Neutrophil (primary cell): ENCODE measurements at regions not wholly inside any gene's neighbourhood (a gene's known extent, or its start where the extent isn't known, plus 50 kb on each side); places are given as distances from the start of the nearest gene placed in this dataset.

Experiments used
- H3K27ac ChIP-seq: fragments of 200-600 bp; sonication (generic); 2 replicates; pipeline ENCODE4 v1.5.1; 2016; ENCODE audit warnings: mild to moderate bottlenecking, moderate library complexity
- H3K27me3 ChIP-seq: fragments of 200-600 bp; sonication (generic); 2 replicates; pipeline ENCODE4 v1.6.0; 2016; ENCODE audit warnings: mild to moderate bottlenecking
- H3K36me3 ChIP-seq: fragments of 200-600 bp; sonication (generic); 2 replicates; pipeline ENCODE4 v1.5.1; 2017
- H3K4me1 ChIP-seq, 2 experiments: fragments of 200-600 bp in 1 of 2; sonication (generic) in 1 of 2; 1 replicate in 1 of 2; 2 replicates in 1 of 2; pipeline versions ENCODE4 v1.5.1 to v1.6.1; 2013 to 2016; ENCODE audit warnings: low read depth in 1 of 2, low read length in 1 of 2, mild to moderate bottlenecking in 1 of 2, moderate library complexity in 1 of 2; ENCODE audit not compliant: control insufficient read depth in 1 of 2, insufficient read depth in 1 of 2
- H3K4me3 ChIP-seq, 2 experiments: fragments of 200-600 bp in 1 of 2; sonication (generic) in 1 of 2; 1 replicate in 1 of 2; 2 replicates in 1 of 2; pipeline ENCODE4 v1.5.1; 2013 to 2016; ENCODE audit warnings: low read depth in 1 of 2, low read length in 1 of 2, mild to moderate bottlenecking in 1 of 2, moderate library complexity in 1 of 2
- H3K9me3 ChIP-seq: fragments of 200-600 bp; sonication (generic); 2 replicates; pipeline ENCODE4 v1.5.1; 2016
- CTCF ChIP-seq: fragments of 200-600 bp; sonication (generic); IDR thresholded peaks from 2 replicates; pipeline ENCODE4 v1.5.1; 2016; ENCODE audit warnings: antibody characterized with exemption

DNA sequence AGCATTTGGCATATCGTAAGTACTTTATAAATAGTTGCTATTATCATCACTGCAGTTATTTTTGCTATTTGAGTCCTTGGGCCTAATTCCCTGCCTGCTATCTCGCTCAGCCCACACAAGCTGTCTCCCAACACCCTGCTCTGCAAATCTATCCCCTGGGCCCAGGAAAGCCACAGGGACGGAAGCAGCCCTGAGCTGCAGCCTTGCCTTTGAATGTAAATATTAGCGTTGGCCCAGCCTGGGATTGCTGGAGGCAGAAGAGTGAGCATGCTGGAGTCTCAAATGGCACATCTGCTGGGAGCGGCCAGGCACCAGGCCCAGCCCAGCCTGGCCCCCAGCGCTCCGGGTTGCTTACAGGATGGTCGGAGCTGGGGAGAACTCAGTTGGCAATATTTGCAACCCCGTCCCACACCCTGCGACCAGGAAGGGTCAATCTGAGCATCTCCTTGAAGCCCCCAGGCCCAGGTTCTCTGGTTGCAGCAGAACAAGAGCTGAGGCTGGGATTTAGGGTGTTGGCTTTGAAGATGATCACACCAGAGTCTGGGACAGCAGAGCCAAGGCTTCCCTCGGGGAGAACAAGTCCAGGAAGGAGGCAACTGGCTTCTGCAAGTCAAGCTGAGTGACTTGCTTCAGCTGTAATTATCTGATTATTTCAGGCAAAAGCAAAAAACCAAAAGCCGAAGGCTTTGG is 529.6 kb downstream of the SHQ1 start:
- Histone ChIP-seq H3K4me1 (no peaks in the 10 kb centered on the region), H3K4me3 (no peak overlapping the region), H3K36me3 (no peaks in the 10 kb centered on the region), H3K27me3 (no peaks in the 10 kb centered on the region), H3K27ac (no peak overlapping the region), H3K9me3 (no peaks in the 10 kb centered on the region)
- TF ChIP-seq CTCF = no peak

DNA sequence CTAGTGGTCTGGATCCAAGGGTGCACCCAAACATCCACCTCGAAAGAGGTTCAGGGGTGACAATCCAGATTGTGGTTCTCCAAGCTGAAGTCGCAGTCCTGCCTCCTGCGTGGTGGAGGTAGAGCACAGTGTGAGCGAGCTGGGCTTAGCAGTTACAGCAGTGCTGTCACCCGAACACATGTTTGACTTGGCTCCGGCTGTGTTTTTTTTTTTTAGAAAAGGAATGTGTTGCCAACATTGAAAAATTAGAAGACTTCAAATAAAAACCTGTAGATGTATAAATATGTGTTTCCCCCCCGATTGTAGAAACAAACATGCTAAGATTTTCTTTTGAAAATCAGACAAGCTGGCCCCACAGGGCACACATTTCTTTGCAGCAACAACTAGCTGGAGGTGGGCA is 530.8 kb downstream of the SHQ1 start:
- TF ChIP-seq CTCF = no peak
- Histone ChIP-seq H3K4me3 (no peak overlapping the region), H3K36me3 (no peaks in the 10 kb centered on the region), H3K9me3 (no peaks in the 10 kb centered on the region), H3K27me3 (no peaks in the 10 kb centered on the region), H3K27ac (no peak overlapping the region), H3K4me1 (no peaks in the 10 kb centered on the region)

DNA sequence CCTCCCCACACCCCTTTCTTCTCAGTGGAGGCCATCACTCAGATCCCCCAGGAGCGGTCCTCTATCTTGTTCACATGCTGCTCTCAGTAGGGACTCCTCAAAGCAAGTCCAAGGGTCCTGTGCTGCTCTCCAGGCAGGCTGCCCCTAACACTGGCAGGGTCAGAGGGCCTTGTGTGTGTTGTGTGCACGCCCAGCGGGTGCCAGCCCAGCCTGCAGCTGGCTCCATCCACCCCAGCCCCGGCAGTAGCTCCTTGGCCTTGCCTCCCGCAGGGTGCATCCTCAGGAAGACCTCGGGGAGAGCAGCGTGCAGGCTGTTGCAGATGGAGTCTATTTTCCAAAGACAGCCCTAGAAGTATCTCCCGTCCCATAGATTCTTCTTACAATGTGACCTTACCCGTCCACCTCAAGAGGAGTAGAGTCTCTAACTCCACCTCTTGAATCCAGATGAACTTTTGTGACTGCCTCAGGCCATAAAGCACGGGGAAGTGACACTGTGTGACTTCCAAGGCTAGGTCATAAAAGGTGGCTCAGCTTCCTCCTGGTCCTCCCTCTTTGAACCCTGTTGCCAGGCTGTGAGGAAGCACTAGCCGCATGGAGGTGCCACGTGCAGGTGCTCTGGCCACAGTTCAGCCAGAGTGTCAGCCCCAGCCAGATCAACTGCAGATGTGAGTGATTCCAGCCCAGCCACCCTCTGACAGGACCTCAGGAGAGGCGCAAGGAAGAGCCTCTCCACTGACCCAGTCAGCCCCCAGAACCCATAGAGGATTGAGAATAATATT is 531.6 kb downstream of the SHQ1 start:
- no peaks in the 10 kb centered on the region for H3K27me3 ChIP-seq
- H3K36me3 ChIP-seq = no peaks in the 10 kb centered on the region
- no peaks in the 10 kb centered on the region for H3K4me1 ChIP-seq
- H3K27ac ChIP-seq = no peak overlapping the region
- H3K4me3 ChIP-seq = no peak overlapping the region
- TF ChIP-seq CTCF = no peak
- no peaks in the 10 kb centered on the region for H3K9me3 ChIP-seq

- no peaks in the 10 kb centered on the region for H3K36me3 ChIP-seq
- H3K27me3 ChIP-seq = no peaks in the 10 kb centered on the region
- H3K27ac ChIP-seq = no peak overlapping the region
- peaks cover 13 to 15% of the 10 kb centered on the region in 2 experiments for H3K4me1 ChIP-seq
- no peak overlapping the region for H3K4me3 ChIP-seq
- TF ChIP-seq CTCF = no peak
- no peaks in the 10 kb centered on the region for H3K9me3 ChIP-seq
Measured at GRCh38 chr3:72313308-72313707, 528.4 kb upstream of the PROK2 start.

- no peak for TF ChIP-seq CTCF
- Histone ChIP-seq H3K9me3 (no peaks in the 10 kb centered on the region), H3K4me3 (no peak overlapping the region), H3K36me3 (no peaks in the 10 kb centered on the region), H3K4me1 (peaks cover 13 to 15% of the 10 kb centered on the region in 2 experiments), H3K27ac (no peak overlapping the region), H3K27me3 (no peaks in the 10 kb centered on the region)
Measured at GRCh38 chr3:72312339-72312738, 527.4 kb upstream of the PROK2 start.
